ENCODE measurements at regions not wholly inside any gene's neighbourhood (a gene's known extent, or its start where the extent isn't known, plus 50 kb on each side); places are given as distances from the start of the nearest gene placed in this dataset.
"Not testable (repeated sequence)": the region's sequence is repeated elsewhere in the genome, so short reads cannot be mapped to it uniquely, and the experiment has no call there.

- no peak for TF ChIP-seq CTCF (IDR thresholded peaks at IDR 0.05; ENCODE audit: low read depth, low read length)
Observed at GRCh38 chr2:57218206-57218605, 828.4 kb upstream of the VRK2 start.

DNA sequence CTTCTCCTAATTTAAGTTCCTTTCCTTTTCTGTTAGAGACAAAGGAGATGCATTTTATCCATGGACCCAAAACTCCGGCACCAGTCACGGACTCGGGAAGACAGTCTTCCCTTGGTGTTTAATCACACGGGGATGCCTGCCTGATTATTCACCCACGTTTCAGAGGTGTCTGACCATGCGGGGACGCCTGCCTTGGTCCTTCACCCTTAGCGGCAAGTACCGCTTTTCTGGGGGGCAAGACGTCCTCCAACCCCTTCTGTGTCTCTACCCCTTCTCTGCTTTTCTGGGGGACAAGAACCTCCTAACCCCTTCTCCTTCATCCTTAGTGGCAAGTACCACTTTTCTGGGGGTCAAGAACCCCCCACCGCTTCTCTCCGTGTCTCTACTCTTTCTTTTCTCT, 816.9 kb upstream of the VRK2 start:
- not testable (repeated sequence) for H3K4me3 ChIP-seq (ENCODE audit: low read depth, low read length)

More at GRCh38 chr2:57218206-57218605, 828.4 kb upstream of the VRK2 start:
- H3K4me3 ChIP-seq (ENCODE audit: low read depth, low read length) = no peak overlapping the region

DNA sequence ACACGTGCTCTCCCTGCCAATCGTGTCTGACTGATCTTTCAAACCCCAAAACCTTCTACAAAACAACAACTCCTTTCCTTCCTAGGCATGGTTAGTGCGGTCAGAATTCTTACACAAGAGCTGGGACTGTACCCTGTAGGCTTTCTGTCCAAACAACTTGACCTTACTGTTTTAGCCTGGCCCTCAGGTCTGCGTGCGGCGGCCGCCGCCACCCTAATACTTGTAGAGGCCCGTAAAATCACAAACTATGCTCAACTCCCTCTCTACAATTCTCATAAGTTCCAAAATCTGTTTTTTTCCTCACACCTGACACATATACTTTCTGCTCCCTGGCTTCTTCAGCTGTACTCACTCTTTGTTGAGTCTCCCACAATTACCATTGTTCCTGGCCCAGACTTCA, 814.3 kb upstream of the VRK2 start:
- H3K4me3 ChIP-seq (ENCODE audit: low read depth, low read length) = not testable (repeated sequence)

- H3K4me3 ChIP-seq (ENCODE audit: low read depth, low read length) = not testable (repeated sequence)
Observed at GRCh38 chr2:57251495-57251894, 795.1 kb upstream of the VRK2 start.

DNA sequence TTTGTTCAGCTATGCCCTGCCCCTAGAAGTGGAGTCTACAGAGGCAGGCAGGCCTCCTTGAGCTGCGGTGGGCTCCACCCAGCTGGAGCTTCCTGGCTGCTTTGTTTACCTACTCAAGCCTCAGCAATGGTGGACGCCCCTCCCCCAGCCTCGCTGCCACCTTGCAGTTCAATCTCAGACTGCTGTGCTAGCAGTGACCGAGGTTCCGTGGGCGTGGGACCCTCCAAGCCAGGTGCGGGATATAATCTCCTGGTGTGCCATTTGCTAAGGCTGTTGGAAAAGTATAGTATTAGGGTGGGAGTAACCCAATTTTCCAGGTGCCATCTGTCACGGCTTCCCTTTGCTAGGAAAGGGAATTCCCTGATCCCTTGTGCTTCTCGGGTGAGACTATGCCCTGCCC, 770.2 kb upstream of the VRK2 start:
- not testable (repeated sequence) for H3K4me3 ChIP-seq (ENCODE audit: low read depth, low read length)

DNA sequence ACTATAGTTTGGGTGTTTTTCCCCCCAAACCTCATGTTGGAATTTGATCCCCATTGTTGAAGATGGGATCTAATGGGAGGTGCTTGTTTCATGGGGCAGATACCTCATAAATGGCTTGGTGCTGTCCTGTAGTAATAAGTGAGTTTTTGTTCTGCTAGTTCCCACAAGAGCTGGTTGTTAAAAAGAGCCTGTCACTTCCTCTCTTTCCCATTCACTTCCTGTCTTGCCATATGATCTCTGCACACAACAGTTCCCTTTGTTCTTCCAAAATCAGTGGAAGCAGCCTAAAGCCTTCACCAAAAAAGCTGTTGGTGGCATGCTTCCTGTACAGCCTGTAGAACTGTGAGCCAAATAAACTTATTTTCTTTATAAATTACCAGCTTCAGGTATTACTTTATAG, 768.2 kb upstream of the VRK2 start:
- no peak overlapping the region for H3K4me3 ChIP-seq (ENCODE audit: low read depth, low read length)
- no peak for TF ChIP-seq CTCF (IDR thresholded peaks at IDR 0.05; ENCODE audit: low read depth, low read length)

DNA sequence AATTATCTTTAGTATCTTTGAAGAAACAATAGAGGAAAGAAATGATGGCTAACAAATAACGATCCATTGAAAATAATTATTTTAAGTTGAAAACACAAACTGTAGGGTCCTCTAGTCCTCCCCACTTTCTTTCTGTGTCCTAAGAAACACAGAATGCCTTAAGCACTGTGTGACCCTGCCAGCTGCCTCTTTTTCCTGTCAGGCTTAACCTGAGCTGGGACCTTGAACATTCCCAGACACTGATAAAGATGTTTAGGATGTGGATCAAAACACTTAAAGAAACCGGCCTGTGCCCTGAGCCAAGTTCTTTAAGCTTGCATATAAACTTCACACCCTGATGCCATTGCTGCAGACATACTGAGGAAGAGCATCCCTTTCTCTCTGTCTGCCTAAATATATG, 755.4 kb upstream of the VRK2 start:
- TF ChIP-seq CTCF (IDR thresholded peaks at IDR 0.05; ENCODE audit: low read depth, low read length) = no peak
- no peak overlapping the region for H3K4me3 ChIP-seq (ENCODE audit: low read depth, low read length)

DNA sequence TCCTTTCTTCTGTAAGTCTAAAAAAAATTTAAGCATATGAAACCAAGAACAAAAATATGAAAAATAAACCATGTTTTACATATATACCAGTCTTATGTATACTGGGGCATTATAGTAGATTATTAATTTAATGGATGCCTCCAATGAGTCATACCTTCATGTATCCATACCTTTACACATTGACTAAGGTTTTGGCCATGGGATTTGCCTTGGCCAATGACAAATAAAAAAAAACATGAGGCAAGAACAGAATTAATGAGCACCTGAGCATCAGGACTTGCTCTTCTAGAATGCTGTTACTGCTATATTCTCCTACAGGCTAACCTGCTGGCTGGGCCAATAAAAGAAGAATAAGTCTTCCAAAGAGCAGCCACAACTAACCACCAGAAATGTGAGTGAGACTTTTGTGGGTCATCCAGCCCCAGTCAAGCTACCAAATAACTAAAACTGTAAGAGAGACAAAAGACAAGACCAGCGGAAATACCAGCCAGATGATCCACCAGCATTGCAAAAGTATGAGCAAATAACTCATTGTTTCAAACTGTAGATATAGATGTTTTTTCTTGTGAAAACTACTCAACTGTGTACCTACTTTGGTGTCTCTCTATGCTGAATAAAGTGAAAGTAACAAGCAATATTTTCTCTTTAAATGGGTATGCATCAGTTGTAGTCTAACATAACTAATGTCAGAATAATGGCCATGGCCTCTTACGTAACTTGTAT, 749.6 kb upstream of the VRK2 start:
- no peak overlapping the region for H3K4me3 ChIP-seq (ENCODE audit: low read depth, low read length)
- no peak for TF ChIP-seq CTCF (IDR thresholded peaks at IDR 0.05; ENCODE audit: low read depth, low read length)

DNA sequence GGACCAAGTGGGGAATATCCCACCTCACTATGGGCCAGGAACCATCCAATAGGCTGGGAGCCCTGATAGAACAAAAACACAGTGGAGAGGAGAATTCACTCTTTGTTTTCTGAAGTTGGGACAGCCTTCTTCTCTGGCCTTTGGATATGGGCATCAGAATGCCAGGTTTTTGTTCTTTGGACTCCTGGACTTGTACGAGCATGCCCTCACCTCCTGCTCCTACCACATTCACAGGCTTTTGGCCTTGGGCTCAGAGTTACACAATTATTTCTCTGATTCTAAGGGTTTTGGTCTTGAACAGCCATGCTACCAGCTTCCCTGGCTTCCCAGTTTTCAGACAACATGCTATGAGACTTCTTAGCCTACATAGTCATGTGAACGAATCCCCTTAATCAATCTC, 732.9 kb upstream of the VRK2 start:
- no peak for TF ChIP-seq CTCF (IDR thresholded peaks at IDR 0.05; ENCODE audit: low read depth, low read length)
- no peak overlapping the region for H3K4me3 ChIP-seq (ENCODE audit: low read depth, low read length)

- H3K4me3 ChIP-seq (ENCODE audit: low read depth, low read length) = no peak overlapping the region
- no peak for TF ChIP-seq CTCF (IDR thresholded peaks at IDR 0.05; ENCODE audit: low read depth, low read length)
Observed at GRCh38 chr2:57314682-57315081, 731.9 kb upstream of the VRK2 start.
